SK-N-MC (cell line): ENCODE measurements at regions not wholly inside any gene's neighbourhood (a gene's known extent, or its start where the extent isn't known, plus 50 kb on each side); places are given as distances from the start of the nearest gene placed in this dataset.

Experiments
- DNase-seq: peaks from one replicate; pipeline ENCODE4 v3.0.0-alpha.2; 2011; ENCODE audit warnings: low read depth, low spot score
- H3K27ac ChIP-seq: fragments of 200-600 bp; sonication (generic); 2 replicates; pipeline ENCODE4 v1.5.1; 2016; ENCODE audit warnings: mixed run types
- H3K36me3 ChIP-seq: fragments of 200-600 bp; sonication (generic); 2 replicates; pipeline ENCODE4 v1.6.1; 2017; ENCODE audit warnings: antibody characterized with exemption, low read length, mixed read lengths; ENCODE audit not compliant: insufficient read depth
- H3K4me3 ChIP-seq: fragments of 200-600 bp; sonication (generic); 2 replicates; pipeline ENCODE4 v1.5.1; 2016
- H3K9ac ChIP-seq: fragments of 200-600 bp; sonication (generic); 2 replicates; pipeline ENCODE4 v1.8.0; 2017; ENCODE audit warnings: mixed run types, mixed read lengths; ENCODE audit not compliant: insufficient read length
- H3K9me3 ChIP-seq: fragments of 200-600 bp; sonication (generic); 2 replicates; pipeline ENCODE4 v1.6.1; 2017; ENCODE audit warnings: low read depth, mild to moderate bottlenecking, antibody characterized with exemption, low read length, moderate library complexity, mixed read lengths
- EZH2 ChIP-seq: fragments of 200-600 bp; sonication (generic); IDR thresholded peaks from one replicate; pipeline ENCODE4 v1.6.1; 2017; ENCODE audit warnings: antibody characterized with exemption
- FOXP2 ChIP-seq: optimal IDR thresholded peaks from 2 replicates; pipeline ENCODE3; 2011; ENCODE audit warnings: mild to moderate bottlenecking, moderate library complexity; ENCODE audit not compliant: insufficient read depth; ENCODE audit errors: extremely low read length, control extremely low read depth
- POLR2AphosphoS5 ChIP-seq: IDR thresholded peaks from 2 replicates; pipeline ENCODE4 v1.6.1; 2012; ENCODE audit warnings: mild to moderate bottlenecking, low read depth, low read length, borderline replicate concordance

DNA sequence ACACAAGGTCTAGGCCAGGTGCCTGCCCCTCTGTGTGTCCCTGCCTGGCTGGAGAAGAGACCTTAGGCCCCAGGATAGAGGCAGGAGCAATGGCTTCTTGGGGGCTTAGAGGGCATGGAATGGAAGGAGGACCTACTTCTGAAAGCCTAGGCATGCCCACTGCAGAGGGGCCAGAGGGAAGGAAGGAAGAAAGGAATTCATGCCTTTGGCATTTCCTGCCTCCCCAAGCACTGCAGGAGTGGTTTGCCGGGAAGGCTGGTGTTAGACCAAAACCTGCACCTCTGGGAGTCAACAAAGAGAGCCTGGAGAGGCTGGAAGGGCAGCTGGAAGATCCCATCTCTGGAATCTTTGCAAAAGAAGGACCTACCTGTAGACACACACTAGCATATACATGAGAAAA is 50.7 kb upstream of the KCNE2 start:
- H3K27ac ChIP-seq: no peak overlapping the region
- TF ChIP-seq FOXP2: no peak
- TF ChIP-seq EZH2: no peak
- TF ChIP-seq POLR2AphosphoS5: no peak
- no peak for DNase-seq

More for the DNA sequence above, 50.7 kb upstream of the KCNE2 start:
- Histone ChIP-seq H3K9me3 (no peaks in the 10 kb centered on the region), H3K4me3 (no peak overlapping the region), H3K36me3 (no peaks in the 10 kb centered on the region), H3K9ac (no peak overlapping the region)
